Trophoblast cell (in vitro differentiated cells and primary cell): ENCODE measurements at regions not wholly inside any gene's neighbourhood (a gene's known extent, or its start where the extent isn't known, plus 50 kb on each side); places are given as distances from the start of the nearest gene placed in this dataset.
"Not testable (repeated sequence)": the region's sequence is repeated elsewhere in the genome, so short reads cannot be mapped to it uniquely, and the experiment has no call there.

Source experiments
- DNase-seq, 2 donors: peaks; one replicate each; pipeline ENCODE4 v3.0.0-alpha.2; 2016
- H2AFZ ChIP-seq: 2 replicates; pipeline ENCODE4 v1.6.1; 2013; ENCODE audit warnings: low read length, moderate library complexity, mild to moderate bottlenecking; ENCODE audit not compliant: insufficient read depth, poor library complexity
- H2AK5ac ChIP-seq: 2 replicates; pipeline ENCODE4 v1.6.1; 2013; ENCODE audit warnings: mild to moderate bottlenecking, low read length
- H2BK120ac ChIP-seq: 2 replicates; pipeline ENCODE4 v1.6.1; 2013; ENCODE audit warnings: low read length, mild to moderate bottlenecking, moderate library complexity; ENCODE audit not compliant: insufficient read depth, poor library complexity
- H2BK12ac ChIP-seq: 2 replicates; pipeline ENCODE4 v1.6.1; 2013; ENCODE audit warnings: mild to moderate bottlenecking, low read length, moderate library complexity
- H2BK5ac ChIP-seq: 2 replicates; pipeline ENCODE4 v1.6.1; 2013; ENCODE audit warnings: low read length, low read depth, moderate library complexity, mild to moderate bottlenecking; ENCODE audit not compliant: poor library complexity
- H3K14ac ChIP-seq: 2 replicates; pipeline ENCODE4 v1.6.1; 2013; ENCODE audit warnings: mild to moderate bottlenecking, low read length
- H3K18ac ChIP-seq: 2 replicates; pipeline ENCODE4 v1.6.1; 2013; ENCODE audit warnings: mild to moderate bottlenecking, low read length
- H3K23ac ChIP-seq: 2 replicates; pipeline ENCODE4 v1.6.1; 2013; ENCODE audit warnings: low read length
- H3K27ac ChIP-seq: 2 replicates; pipeline ENCODE4 v1.5.1; 2013; ENCODE audit warnings: low read depth, mild to moderate bottlenecking, inconsistent platforms, low read length, moderate library complexity
- H3K27me3 ChIP-seq: 2 replicates; pipeline ENCODE4 v1.6.1; 2013; ENCODE audit warnings: inconsistent platforms, mild to moderate bottlenecking, low read length, moderate library complexity; ENCODE audit not compliant: insufficient read depth
- H3K36me3 ChIP-seq, 2 experiments: 1 replicate in 1 of 2; 2 replicates in 1 of 2; pipeline ENCODE4 v1.6.1; 2013; ENCODE audit warnings: low read length in 2 of 2, mild to moderate bottlenecking in 2 of 2, moderate library complexity in 1 of 2; ENCODE audit not compliant: insufficient read depth in 2 of 2, control insufficient read depth in 1 of 2
- H3K4ac ChIP-seq: 2 replicates; pipeline ENCODE4 v1.6.1; 2013; ENCODE audit warnings: low read depth, mild to moderate bottlenecking, low read length, moderate library complexity
- H3K4me1 ChIP-seq, 2 experiments: 1 replicate in 1 of 2; 2 replicates in 1 of 2; pipeline ENCODE4 v1.6.1; 2013; ENCODE audit warnings: low read length in 2 of 2, mild to moderate bottlenecking in 2 of 2, moderate library complexity in 1 of 2; ENCODE audit not compliant: insufficient read depth in 2 of 2, control insufficient read depth in 1 of 2
- H3K4me2 ChIP-seq: 2 replicates; pipeline ENCODE4 v1.6.1; 2013; ENCODE audit warnings: inconsistent platforms, mild to moderate bottlenecking, low read length, moderate library complexity
- H3K4me3 ChIP-seq: 2 replicates; pipeline ENCODE4 v1.5.1; 2013; ENCODE audit warnings: mild to moderate bottlenecking, low read depth, low read length, inconsistent platforms
- H3K79me1 ChIP-seq: one replicate; pipeline ENCODE4 v1.6.1; 2013; ENCODE audit warnings: low read length
- H3K79me2 ChIP-seq: 2 replicates; pipeline ENCODE4 v1.6.1; 2013; ENCODE audit warnings: low read length, mild to moderate bottlenecking; ENCODE audit not compliant: control insufficient read depth, insufficient read depth, poor library complexity
- H3K9ac ChIP-seq: 2 replicates; pipeline ENCODE4 v1.6.1; 2013; ENCODE audit warnings: mild to moderate bottlenecking, low read length
- H3K9me3 ChIP-seq: 2 replicates; pipeline ENCODE4 v1.6.1; 2013; ENCODE audit warnings: low read depth, mild to moderate bottlenecking, control low read depth, inconsistent platforms, low read length; ENCODE audit not compliant: insufficient read depth
- H4K12ac ChIP-seq: 2 replicates; pipeline ENCODE4 v1.6.1; 2013; ENCODE audit warnings: low read depth, mild to moderate bottlenecking, low read length, moderate library complexity
- H4K8ac ChIP-seq: 2 replicates; pipeline ENCODE4 v1.6.1; 2013; ENCODE audit warnings: low read depth, mild to moderate bottlenecking, low read length, moderate library complexity
- H4K91ac ChIP-seq: one replicate; pipeline ENCODE4 v1.6.1; 2013; ENCODE audit warnings: low read depth, mild to moderate bottlenecking, low read length, moderate library complexity
- WGBS: extraction: QIAGEN DNeasy Blood & Tissue Kit; methylation state at CpG from one replicate; pipeline ENCODE4 v1.1.7; 2013; ENCODE audit warnings: missing lambda C conversion rate; ENCODE audit not compliant: insufficient read length, insufficient coverage; ENCODE audit errors: extremely low coverage; 5-methylcytosine and 5-hydroxymethylcytosine counted together

DNA sequence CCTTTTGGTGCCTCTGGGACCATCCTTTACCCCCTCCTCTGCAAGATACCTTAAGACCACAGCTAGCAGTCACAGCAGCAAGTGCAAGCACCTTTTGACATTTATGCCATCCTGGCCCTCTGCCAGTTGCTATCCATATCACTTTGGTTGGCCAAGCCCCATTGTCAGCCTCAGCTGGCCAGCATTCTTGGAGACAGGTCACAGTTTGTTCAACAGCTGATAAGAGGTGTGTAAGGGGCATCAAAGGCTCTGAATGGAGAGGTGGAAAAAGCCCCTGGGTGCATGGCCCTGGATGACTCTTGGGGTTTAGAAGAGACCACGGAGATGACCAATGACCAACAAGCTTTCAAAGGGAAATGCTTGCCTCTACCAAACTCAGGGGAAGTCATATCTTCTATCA, 133.6 kb upstream of the MAMLD1 start:
- Histone ChIP-seq H3K27me3 (no peaks in the 10 kb centered on the region), H2BK5ac (no peak overlapping the region), H2BK12ac (no peak overlapping the region), H3K14ac (no peak overlapping the region), H3K9ac (no peak overlapping the region), H2AFZ (no peak overlapping the region), H3K36me3 (no peaks in the 10 kb centered on the region), H3K4me3 (no peak overlapping the region), H3K23ac (no peak overlapping the region), H3K9me3 (no peaks in the 10 kb centered on the region), H3K4ac (no peak overlapping the region), H3K4me2 (no peak overlapping the region), H3K79me1 (no peaks in the 10 kb centered on the region), H3K18ac (no peak overlapping the region), H3K27ac (no peak overlapping the region), H3K4me1 (no peaks in the 10 kb centered on the region), H4K8ac (no peak overlapping the region), H3K79me2 (no peaks in the 10 kb centered on the region), H4K12ac (no peak overlapping the region), H2BK120ac (no peak overlapping the region), H4K91ac (no peak overlapping the region), H2AK5ac (no peak overlapping the region)
- DNase-seq: no peak
- no CpG with 5 or more reads among the region's 1 CpG for WGBS

DNA sequence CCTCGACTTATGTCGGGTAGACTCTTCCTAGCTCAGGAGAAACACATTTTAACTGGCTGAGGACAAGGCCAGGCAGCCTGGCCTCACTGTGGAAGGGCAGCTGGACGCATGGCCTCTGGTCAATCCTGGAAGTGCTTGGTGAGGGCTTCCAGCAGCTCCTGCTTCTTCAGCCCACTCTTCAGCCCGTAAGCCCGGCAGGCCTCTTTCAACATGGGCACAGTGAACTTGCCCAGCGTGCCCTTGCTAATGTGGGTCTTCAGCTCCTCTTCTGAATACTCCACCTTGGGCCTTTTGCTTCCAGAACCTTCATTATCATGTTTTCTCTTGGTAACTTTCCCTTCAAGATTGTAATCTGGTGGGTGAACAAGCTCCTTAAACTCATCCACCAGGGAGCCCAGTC, 132.2 kb upstream of the MAMLD1 start:
- not testable (repeated sequence) for H3K27me3 ChIP-seq, H3K27ac ChIP-seq, H3K9me3 ChIP-seq, H4K12ac ChIP-seq, H2BK120ac ChIP-seq, H3K79me2 ChIP-seq, H4K8ac ChIP-seq, H3K4me3 ChIP-seq, H3K18ac ChIP-seq, H2BK12ac ChIP-seq, H3K4me1 ChIP-seq, H2BK5ac ChIP-seq, H3K79me1 ChIP-seq, H3K14ac ChIP-seq, DNase-seq, H3K9ac ChIP-seq, H3K36me3 ChIP-seq, H3K4ac ChIP-seq, H3K23ac ChIP-seq, H2AFZ ChIP-seq, H4K91ac ChIP-seq, H2AK5ac ChIP-seq, H3K4me2 ChIP-seq
- WGBS: no CpG with 5 or more reads among the region's 6 CpGs

DNA sequence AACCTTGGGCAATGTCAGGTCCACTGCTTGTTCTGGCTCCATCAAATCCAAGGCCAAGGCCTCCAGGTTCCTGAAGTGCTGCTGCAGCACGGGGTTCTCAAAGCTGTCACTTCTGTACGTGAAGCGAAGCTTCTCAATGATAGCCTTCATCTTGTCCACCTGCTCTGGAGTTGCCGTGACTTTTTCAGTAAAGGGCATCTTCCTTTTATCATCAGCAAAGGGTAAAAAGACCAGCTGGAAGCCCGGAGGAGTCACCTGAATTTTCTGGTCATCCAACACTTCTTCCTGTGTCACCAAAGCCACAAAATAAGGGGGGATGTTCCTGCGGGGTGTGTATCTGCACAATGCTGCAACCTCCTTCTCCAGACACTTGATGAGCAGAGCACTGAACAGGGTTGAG, 131.7 kb upstream of the MAMLD1 start:
- not testable (repeated sequence) for H3K27ac ChIP-seq, H4K12ac ChIP-seq, H4K91ac ChIP-seq, H3K4me1 ChIP-seq, H3K4me3 ChIP-seq, DNase-seq, H2BK5ac ChIP-seq, H2BK12ac ChIP-seq, H3K18ac ChIP-seq, H2BK120ac ChIP-seq, H4K8ac ChIP-seq, H2AFZ ChIP-seq, H2AK5ac ChIP-seq, H3K27me3 ChIP-seq, H3K14ac ChIP-seq, H3K79me1 ChIP-seq, H3K9ac ChIP-seq, H3K79me2 ChIP-seq, H3K23ac ChIP-seq, H3K4ac ChIP-seq, H3K36me3 ChIP-seq, H3K4me2 ChIP-seq, H3K9me3 ChIP-seq
- no CpG with 5 or more reads among the region's 6 CpGs for WGBS

DNA sequence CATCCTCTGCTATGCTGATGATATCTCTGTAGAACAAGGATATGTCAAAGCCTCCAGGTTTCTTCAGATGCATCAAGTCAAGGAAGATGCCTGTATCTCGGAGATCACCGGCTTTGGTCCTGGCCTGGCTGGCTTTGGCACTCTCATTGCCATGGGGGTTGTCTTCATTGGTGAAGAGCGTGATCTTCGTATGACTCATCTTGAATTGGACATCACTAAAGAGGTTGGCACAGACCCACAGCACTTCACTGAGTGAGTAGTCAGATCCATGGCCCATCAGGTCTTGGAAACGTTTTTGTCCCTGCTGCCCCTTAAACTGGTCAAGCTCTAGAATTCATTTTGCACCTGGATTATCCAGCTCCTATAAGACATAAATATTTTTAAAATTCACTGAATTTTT, 130.9 kb upstream of the MAMLD1 start:
- not testable (repeated sequence) for H2BK5ac ChIP-seq, H3K14ac ChIP-seq, H4K8ac ChIP-seq, H3K9me3 ChIP-seq, H3K27ac ChIP-seq, DNase-seq, H2BK12ac ChIP-seq, H2AFZ ChIP-seq, H3K27me3 ChIP-seq, H3K23ac ChIP-seq, H3K4me3 ChIP-seq, H3K4me2 ChIP-seq, H4K91ac ChIP-seq, H3K18ac ChIP-seq, H4K12ac ChIP-seq, H3K4ac ChIP-seq, H3K36me3 ChIP-seq, H2AK5ac ChIP-seq, H3K79me1 ChIP-seq, H3K4me1 ChIP-seq, H2BK120ac ChIP-seq, H3K9ac ChIP-seq, H3K79me2 ChIP-seq
- no CpG with 5 or more reads among the region's 5 CpGs for WGBS
